ENCODE measurements at regions not wholly inside any gene's neighbourhood (a gene's known extent, or its start where the extent isn't known, plus 50 kb on each side); places are given as distances from the start of the nearest gene placed in this dataset.

GRCh38 chr3:20395692-20396091 is 209.7 kb upstream of the SGO1 start:
- POLR2A ChIA-PET, result no interaction called here
- no peak overlapping the region for H3K4me3 ChIP-seq (ENCODE audit: low read depth, low read length)
- H3K36me3 ChIP-seq (ENCODE audit: control insufficient read depth in 2 of 2, insufficient read depth in 1 of 2, low read length in 2 of 2), result no peaks in the 10 kb centered on the region
- H3K4me1 ChIP-seq (ENCODE audit: control insufficient read depth, insufficient read depth, low read length), result no peaks in the 10 kb centered on the region
- H3K27ac ChIP-seq (ENCODE audit: extremely low read depth, low read depth, low read length), result no peak overlapping the region
- CTCF ChIA-PET, result interaction anchor here (0.5 kb wide), 1 partner anchor 24 kb away, joined by 5 read pairs; no protein-coding TSS in a partner anchor
- H3K9me3 ChIP-seq (ENCODE audit: control insufficient read depth, insufficient read depth, low read depth, low read length), result no peaks in the 10 kb centered on the region
- no peak for TF ChIP-seq ELK4 (IDR thresholded peaks at IDR 0.05; ENCODE audit: borderline replicate concordance, low read depth, low read length)
- TF ChIP-seq ZNF837 (tag by site-specific recombination; IDR thresholded peaks at IDR 0.05), result no peak
- no peak for TF ChIP-seq KLF1 (tag by site-specific recombination; IDR thresholded peaks at IDR 0.05)
- TF ChIP-seq ZNF518A (tag by site-specific recombination; conservative IDR thresholded peaks at IDR 0.05; ENCODE audit: low read depth), result no peak
- no peak for TF ChIP-seq KLF16 (tag by site-specific recombination; IDR thresholded peaks at IDR 0.05)
- no peak for TF ChIP-seq ZNF473 (tag by site-specific recombination; IDR thresholded peaks at IDR 0.05)
- no peak for TF ChIP-seq SALL2 (tag by site-specific recombination; IDR thresholded peaks at IDR 0.05; ENCODE audit: borderline replicate concordance)
- TF ChIP-seq ZNF629 (tag by site-specific recombination; IDR thresholded peaks at IDR 0.05), result no peak

- H3K27ac ChIP-seq (ENCODE audit: extremely low read depth, low read depth, low read length), result no peak overlapping the region
- H3K4me1 ChIP-seq (ENCODE audit: control insufficient read depth, insufficient read depth, low read length), result no peaks in the 10 kb centered on the region
- CTCF ChIA-PET, result no interaction called here
- TF ChIP-seq ZBTB20 (tag by site-specific recombination; IDR thresholded peaks at IDR 0.05) (no peak), OSR2 (tag by site-specific recombination; IDR thresholded peaks at IDR 0.05) (no peak), ZNF521 (tag by site-specific recombination; IDR thresholded peaks at IDR 0.05) (no peak), ZNF449 (tag by site-specific recombination; IDR thresholded peaks at IDR 0.05) (no peak), ZBTB17 (tag by site-specific recombination; IDR thresholded peaks at IDR 0.05) (no peak), YY2 (tag by site-specific recombination; IDR thresholded peaks at IDR 0.05) (no peak)
- POLR2A ChIA-PET, result no interaction called here
- no peaks in the 10 kb centered on the region for H3K9me3 ChIP-seq (ENCODE audit: control insufficient read depth, insufficient read depth, low read depth, low read length)
- H3K4me3 ChIP-seq (ENCODE audit: low read depth, low read length), result no peak overlapping the region
- H3K36me3 ChIP-seq (ENCODE audit: control insufficient read depth in 2 of 2, insufficient read depth in 1 of 2, low read length in 2 of 2), result no peaks in the 10 kb centered on the region
Measured at GRCh38 chr3:20394243-20394642, 208.2 kb upstream of the SGO1 start.

- Histone ChIP-seq H3K9me3 (ENCODE audit: control insufficient read depth, insufficient read depth, low read depth, low read length) (no peaks in the 10 kb centered on the region), H3K4me1 (ENCODE audit: control insufficient read depth, insufficient read depth, low read length) (no peaks in the 10 kb centered on the region), H3K27ac (ENCODE audit: extremely low read depth, low read depth, low read length) (no peak overlapping the region), H3K36me3 (ENCODE audit: control insufficient read depth in 2 of 2, insufficient read depth in 1 of 2, low read length in 2 of 2) (no peaks in the 10 kb centered on the region), H3K4me3 (ENCODE audit: low read depth, low read length) (no peak overlapping the region)
- CTCF ChIA-PET, result interaction anchor here (0.7 kb wide), 1 partner anchor 51 kb away, joined by 4 read pairs; no protein-coding TSS in a partner anchor
- POLR2A ChIA-PET, result no interaction called here
- no peak for TF ChIP-seq ZNF248 (tag by site-specific recombination; IDR thresholded peaks at IDR 0.05)
- no peak for TF ChIP-seq ZNF629 (tag by site-specific recombination; IDR thresholded peaks at IDR 0.05)
- TF ChIP-seq KLF16 (tag by site-specific recombination; IDR thresholded peaks at IDR 0.05), result no peak
- no peak for TF ChIP-seq ZNF677 (tag by site-specific recombination; IDR thresholded peaks at IDR 0.05)
- TF ChIP-seq KLF9 (tag by site-specific recombination; IDR thresholded peaks at IDR 0.05; ENCODE audit: low read depth), result no peak
- TF ChIP-seq ZNF658 (tag by site-specific recombination; IDR thresholded peaks at IDR 0.05), result no peak
- no peak for TF ChIP-seq ZNF626 (tag by site-specific recombination; IDR thresholded peaks at IDR 0.05)
- TF ChIP-seq ZNF549 (tag by site-specific recombination; IDR thresholded peaks at IDR 0.05), result no peak
- TF ChIP-seq ZBTB8A (tag by site-specific recombination; IDR thresholded peaks at IDR 0.05), result no peak
- TF ChIP-seq SCRT2 (tag by site-specific recombination; IDR thresholded peaks at IDR 0.05), result no peak
- no peak for TF ChIP-seq ELK4 (IDR thresholded peaks at IDR 0.05; ENCODE audit: borderline replicate concordance, low read depth, low read length)
- TF ChIP-seq ZNF23 (tag by site-specific recombination; IDR thresholded peaks at IDR 0.05; ENCODE audit: borderline replicate concordance), result no peak
- TF ChIP-seq ZNF701 (tag by site-specific recombination; IDR thresholded peaks at IDR 0.05), result no peak
Measured at GRCh38 chr3:20391644-20392043, 205.6 kb upstream of the SGO1 start.
